Esophagus squamous epithelium (tissue), 4 donors: ENCODE measurements at regions not wholly inside any gene's neighbourhood (a gene's known extent, or its start where the extent isn't known, plus 50 kb on each side); places are given as distances from the start of the nearest gene placed in this dataset.

Experiments
- CTCF ChIP-seq, 6 experiments: fragments of 450-650 bp in 4 of 6; fragments of 200-600 bp in 2 of 6; sonication (generic) in 2 of 6; IDR thresholded peaks; one replicate each; pipeline ENCODE4 v1.5.1; 2016 to 2019; ENCODE audit warnings: antibody characterized with exemption in 6 of 6, mild to moderate bottlenecking in 4 of 6, moderate library complexity in 4 of 6
- POLR2A ChIP-seq, 4 donors: fragments of 450-650 bp; IDR thresholded peaks; one replicate each; pipeline ENCODE4 v1.6.1; 2017; ENCODE audit warnings: antibody characterized with exemption in 4 of 4, mild to moderate bottlenecking in 4 of 4, moderate library complexity in 3 of 4

- TF ChIP-seq POLR2A (IDR thresholded peaks at IDR 0.05) (no peak), CTCF (IDR thresholded peaks at IDR 0.05) (no peak)
Measured at GRCh38 chr6:104484191-104484590, 375.5 kb downstream of the HACE1 start.
